NCI-H1694 (cell line): ENCODE measurements at regions not wholly inside any gene's neighbourhood (a gene's known extent, or its start where the extent isn't known, plus 50 kb on each side); places are given as distances from the start of the nearest gene placed in this dataset.

Experiments
- DNase-seq: peaks from one replicate; lab custom pipeline; 2025; lab: John Stamatoyannopoulos, UW

- no peak for DNase-seq
These were observed 71.9 kb upstream of the CNR1 start for GRCh38 chr6:88238065-88238464.

- DNase-seq = no peak
These were observed 70.6 kb upstream of the CNR1 start for GRCh38 chr6:88236612-88237360.

GRCh38 chr6:88232753-88233152 lies 66.6 kb upstream of the CNR1 start:
- DNase-seq = no peak

GRCh38 chr6:88223298-88223697 lies 57.2 kb upstream of the CNR1 start:
- DNase-seq = no peak

GRCh38 chr6:88220493-88220892 lies 54.3 kb upstream of the CNR1 start:
- no peak for DNase-seq

GRCh38 chr6:88216182-88216581 lies 50.0 kb upstream of the CNR1 start:
- DNase-seq = no peak
